Activated T-helper 17 cell treated with anti-CD3 and anti-CD28 coated beads, Interleukin-2, amount 50 U/mL, for 72 hours (primary cell): ENCODE measurements at regions not wholly inside any gene's neighbourhood (a gene's known extent, or its start where the extent isn't known, plus 50 kb on each side); places are given as distances from the start of the nearest gene placed in this dataset.

Experiments used
- ATAC-seq: fragments of 150-1000 bp; cut with Tn5 transposase; replicated peaks from 2 replicates; pipeline ENCODE4 v1.10.0; 2021; ENCODE audit warnings: mild to moderate bottlenecking, moderate library complexity
- H3K27ac Mint-ChIP-seq: one replicate; pipeline ENCODE4 v1.8.0; 2022; ENCODE audit warnings: mixed read lengths
- H3K27me3 Mint-ChIP-seq: one replicate; pipeline ENCODE4 v1.8.0; 2022; ENCODE audit warnings: mixed read lengths
- H3K36me3 Mint-ChIP-seq: one replicate; pipeline ENCODE4 v1.8.0; 2022; ENCODE audit warnings: low read depth, mild to moderate bottlenecking, mixed read lengths
- H3K4me1 Mint-ChIP-seq: one replicate; pipeline ENCODE4 v1.8.0; 2022; ENCODE audit warnings: mixed read lengths
- H3K4me3 Mint-ChIP-seq: one replicate; pipeline ENCODE4 v1.8.0; 2022; ENCODE audit warnings: mild to moderate bottlenecking, mixed read lengths
- H3K9me3 Mint-ChIP-seq: one replicate; pipeline ENCODE4 v1.8.0; 2022; ENCODE audit warnings: mixed read lengths

GRCh38 chr18:37649416-37649815 lies 83.8 kb upstream of the CELF4 start:
- Mint-ChIP-seq H3K27me3 (no peaks in the 10 kb centered on the region), H3K36me3 (no peaks in the 10 kb centered on the region), H3K27ac (no peak overlapping the region), H3K4me1 (no peaks in the 10 kb centered on the region), H3K4me3 (no peak overlapping the region), H3K9me3 (peaks cover 6% of the 10 kb centered on the region)
- no peak for ATAC-seq

GRCh38 chr18:37641573-37641972 lies 76.0 kb upstream of the CELF4 start:
- no peak for ATAC-seq
- H3K27me3 Mint-ChIP-seq: no peaks in the 10 kb centered on the region
- H3K27ac Mint-ChIP-seq: no peak overlapping the region
- peaks cover 18% of the 10 kb centered on the region for H3K9me3 Mint-ChIP-seq
- no peaks in the 10 kb centered on the region for H3K4me1 Mint-ChIP-seq
- no peak overlapping the region for H3K4me3 Mint-ChIP-seq
- no peaks in the 10 kb centered on the region for H3K36me3 Mint-ChIP-seq

DNA sequence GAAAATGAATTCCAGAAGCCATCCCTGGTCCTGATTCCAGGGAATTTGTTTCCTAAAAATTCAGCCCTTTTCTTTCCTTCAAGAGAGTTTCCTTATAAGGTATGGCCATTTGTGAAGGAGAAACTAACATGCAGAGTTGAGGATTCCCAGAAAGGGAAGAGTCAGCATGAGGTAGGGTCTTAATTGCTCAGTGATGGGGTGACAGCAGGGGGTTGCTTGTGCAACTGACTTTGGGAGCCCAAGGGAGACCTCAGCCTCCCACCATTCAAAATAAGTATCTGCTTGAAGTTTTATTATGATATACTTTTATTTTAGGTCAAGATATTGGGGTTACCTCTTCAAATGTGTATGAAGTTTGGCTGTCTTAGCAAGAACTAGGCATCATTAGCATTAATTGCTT lies 74.9 kb upstream of the CELF4 start:
- no peak overlapping the region for H3K27ac Mint-ChIP-seq
- peaks cover 18% of the 10 kb centered on the region for H3K9me3 Mint-ChIP-seq
- H3K36me3 Mint-ChIP-seq: no peaks in the 10 kb centered on the region
- no peaks in the 10 kb centered on the region for H3K4me1 Mint-ChIP-seq
- ATAC-seq: no peak
- H3K4me3 Mint-ChIP-seq: no peak overlapping the region
- H3K27me3 Mint-ChIP-seq: no peaks in the 10 kb centered on the region

- Mint-ChIP-seq H3K4me1 (no peaks in the 10 kb centered on the region), H3K4me3 (no peak overlapping the region), H3K36me3 (no peaks in the 10 kb centered on the region), H3K27ac (no peak overlapping the region), H3K9me3 (peaks cover 13% of the 10 kb centered on the region), H3K27me3 (no peaks in the 10 kb centered on the region)
- ATAC-seq: no peak
Measured at GRCh38 chr18:37639846-37640245, 74.2 kb upstream of the CELF4 start.

GRCh38 chr18:37637478-37637850 lies 71.9 kb upstream of the CELF4 start:
- H3K36me3 Mint-ChIP-seq: no peaks in the 10 kb centered on the region
- peaks cover 4% of the 10 kb centered on the region for H3K9me3 Mint-ChIP-seq
- H3K4me1 Mint-ChIP-seq: no peaks in the 10 kb centered on the region
- no peaks in the 10 kb centered on the region for H3K27me3 Mint-ChIP-seq
- no peak overlapping the region for H3K4me3 Mint-ChIP-seq
- ATAC-seq: no peak
- H3K27ac Mint-ChIP-seq: no peak overlapping the region

DNA sequence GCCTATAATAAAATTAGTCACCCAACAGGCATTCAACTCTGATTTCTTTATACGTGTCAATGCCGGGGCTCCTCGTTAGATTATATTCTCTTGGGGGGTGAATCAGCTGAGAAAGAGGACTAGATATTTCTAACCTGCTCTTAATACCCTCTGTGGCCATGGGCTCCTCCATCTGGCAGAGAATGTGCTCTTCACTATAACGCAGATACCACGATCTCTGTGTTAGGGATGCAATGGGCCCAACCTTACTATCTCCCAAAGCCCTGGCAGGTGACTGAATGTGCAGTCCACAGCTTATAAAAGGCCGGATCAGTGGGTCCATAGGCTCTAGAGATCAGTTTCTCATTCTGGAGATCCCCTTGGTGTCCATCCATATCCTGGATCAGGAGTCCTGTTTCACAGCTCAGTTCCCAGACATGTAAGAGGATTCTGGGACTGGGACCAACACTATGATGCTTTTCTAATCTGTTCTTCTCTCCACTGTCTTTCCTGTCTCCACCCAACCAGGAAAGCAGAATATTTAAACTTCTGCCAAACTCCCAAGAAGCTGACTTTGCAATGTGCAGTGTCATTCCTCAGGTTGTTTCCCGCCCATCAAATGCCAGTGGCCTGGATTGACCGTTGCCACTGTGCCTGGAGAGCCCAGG lies 71.4 kb upstream of the CELF4 start:
- no peaks in the 10 kb centered on the region for H3K4me1 Mint-ChIP-seq
- no peak for ATAC-seq
- H3K27ac Mint-ChIP-seq: no peak overlapping the region
- no peaks in the 10 kb centered on the region for H3K36me3 Mint-ChIP-seq
- no peak overlapping the region for H3K4me3 Mint-ChIP-seq
- H3K9me3 Mint-ChIP-seq: peaks cover 7% of the 10 kb centered on the region
- no peaks in the 10 kb centered on the region for H3K27me3 Mint-ChIP-seq

DNA sequence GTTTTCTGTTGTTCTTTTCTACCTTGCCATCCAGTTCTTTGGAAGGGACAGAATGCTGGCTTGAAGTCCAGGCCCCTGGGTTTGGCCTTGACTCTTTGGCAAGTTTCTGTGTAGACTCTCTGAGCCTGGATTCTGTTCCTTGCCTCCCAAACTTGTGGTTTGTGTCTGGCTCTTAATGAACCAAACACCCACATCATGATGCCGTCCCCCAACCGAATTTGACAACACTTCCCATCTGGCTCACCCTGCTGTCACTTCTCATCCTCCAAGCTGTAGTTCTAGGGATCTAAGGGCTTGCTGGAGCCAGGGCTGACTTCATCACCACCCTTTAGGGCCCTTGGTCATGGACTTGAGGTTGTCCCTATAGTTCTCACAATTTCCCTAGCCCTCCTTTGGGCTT lies 68.9 kb upstream of the CELF4 start:
- H3K4me3 Mint-ChIP-seq: no peak overlapping the region
- peaks cover 9% of the 10 kb centered on the region for H3K9me3 Mint-ChIP-seq
- no peaks in the 10 kb centered on the region for H3K36me3 Mint-ChIP-seq
- no peak for ATAC-seq
- H3K27ac Mint-ChIP-seq: no peak overlapping the region
- H3K4me1 Mint-ChIP-seq: no peaks in the 10 kb centered on the region
- no peaks in the 10 kb centered on the region for H3K27me3 Mint-ChIP-seq

- ATAC-seq: no peak
- H3K27me3 Mint-ChIP-seq: peaks cover 8% of the 10 kb centered on the region
- H3K9me3 Mint-ChIP-seq: peaks cover 6% of the 10 kb centered on the region
- H3K27ac Mint-ChIP-seq: no peak overlapping the region
- no peaks in the 10 kb centered on the region for H3K36me3 Mint-ChIP-seq
- no peak overlapping the region for H3K4me3 Mint-ChIP-seq
- H3K4me1 Mint-ChIP-seq: no peaks in the 10 kb centered on the region
Measured at GRCh38 chr18:37631422-37631821, 65.8 kb upstream of the CELF4 start.

- peaks cover 6% of the 10 kb centered on the region for H3K9me3 Mint-ChIP-seq
- no peak overlapping the region for H3K27ac Mint-ChIP-seq
- H3K4me3 Mint-ChIP-seq: no peak overlapping the region
- peaks cover 8% of the 10 kb centered on the region for H3K27me3 Mint-ChIP-seq
- H3K4me1 Mint-ChIP-seq: no peaks in the 10 kb centered on the region
- no peak for ATAC-seq
- no peaks in the 10 kb centered on the region for H3K36me3 Mint-ChIP-seq
Measured at GRCh38 chr18:37630334-37630733, 64.7 kb upstream of the CELF4 start.

GRCh38 chr18:37628470-37629220 lies 63.0 kb upstream of the CELF4 start:
- H3K27ac Mint-ChIP-seq: no peak overlapping the region
- no peaks in the 10 kb centered on the region for H3K4me1 Mint-ChIP-seq
- peaks cover 6% of the 10 kb centered on the region for H3K9me3 Mint-ChIP-seq
- H3K27me3 Mint-ChIP-seq: peaks cover 11% of the 10 kb centered on the region
- no peaks in the 10 kb centered on the region for H3K36me3 Mint-ChIP-seq
- H3K4me3 Mint-ChIP-seq: no peak overlapping the region
- no peak for ATAC-seq

DNA sequence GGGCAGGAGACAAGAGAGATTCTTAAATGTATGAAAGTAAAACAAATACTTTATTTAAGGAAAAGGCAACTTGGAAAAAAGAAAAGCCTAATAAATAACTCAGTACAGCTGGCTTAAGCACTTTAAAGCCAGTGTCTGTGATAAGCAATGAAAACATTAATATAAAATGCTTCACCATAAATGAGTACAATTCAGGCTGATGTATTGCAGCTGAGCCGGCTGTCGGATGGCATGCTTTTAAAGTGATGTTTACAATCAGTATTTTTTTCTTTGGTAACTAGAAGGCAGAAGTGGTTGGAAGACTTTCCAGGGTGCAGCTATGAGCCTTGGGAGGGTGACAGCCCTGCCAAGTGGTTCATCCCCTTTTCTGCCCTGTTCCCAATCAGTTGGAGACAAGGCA lies 58.7 kb upstream of the CELF4 start:
- Mint-ChIP-seq H3K4me3 (no peak overlapping the region), H3K4me1 (no peaks in the 10 kb centered on the region), H3K9me3 (no peaks in the 10 kb centered on the region), H3K27ac (no peak overlapping the region), H3K36me3 (no peaks in the 10 kb centered on the region), H3K27me3 (peaks cover 11% of the 10 kb centered on the region)
- no peak for ATAC-seq

GRCh38 chr18:37619964-37620363 lies 54.4 kb upstream of the CELF4 start:
- Mint-ChIP-seq H3K4me3 (no peak overlapping the region), H3K4me1 (no peaks in the 10 kb centered on the region), H3K9me3 (no peaks in the 10 kb centered on the region), H3K27ac (no peak overlapping the region), H3K36me3 (no peaks in the 10 kb centered on the region), H3K27me3 (peaks cover 3% of the 10 kb centered on the region)
- ATAC-seq: no peak

DNA sequence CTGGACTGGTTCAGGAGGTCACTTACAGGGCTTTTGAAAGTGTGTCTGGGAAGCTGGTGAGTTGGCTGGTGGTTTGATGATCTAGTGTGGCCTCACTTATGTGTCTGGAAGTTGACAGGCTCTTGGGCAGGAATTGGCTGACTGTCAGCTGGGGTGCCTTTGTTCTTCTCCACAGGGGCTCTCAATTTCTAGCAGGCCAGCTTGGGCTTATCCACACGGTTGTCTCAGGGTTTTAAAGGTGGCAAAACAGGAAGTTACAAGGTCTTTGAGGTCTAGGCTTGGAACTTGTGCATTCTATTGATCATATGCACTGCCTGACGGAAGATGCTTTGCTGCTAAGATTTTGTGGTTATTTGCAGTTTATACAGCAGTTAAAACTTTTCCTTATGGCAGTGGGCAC lies 52.0 kb upstream of the CELF4 start:
- Mint-ChIP-seq H3K27me3 (no peaks in the 10 kb centered on the region), H3K9me3 (no peaks in the 10 kb centered on the region), H3K4me1 (no peaks in the 10 kb centered on the region), H3K36me3 (no peaks in the 10 kb centered on the region), H3K4me3 (no peak overlapping the region), H3K27ac (no peak overlapping the region)
- no peak for ATAC-seq
